DND-41 (cell line): ENCODE measurements at regions not wholly inside any gene's neighbourhood (a gene's known extent, or its start where the extent isn't known, plus 50 kb on each side); places are given as distances from the start of the nearest gene placed in this dataset.

Source experiments
- CTCF ChIP-seq: IDR thresholded peaks from 2 replicates; pipeline ENCODE4 v1.5.1; 2012; ENCODE audit warnings: borderline replicate concordance, low read length, moderate library complexity, mild to moderate bottlenecking; ENCODE audit not compliant: poor library complexity, severe bottlenecking; ENCODE audit errors: extremely low read depth
- EZH2 ChIP-seq: IDR thresholded peaks from 3 replicates; pipeline ENCODE4 v1.6.1; 2012; ENCODE audit warnings: borderline replicate concordance, low read depth, mild to moderate bottlenecking, moderate library complexity, low read length, inconsistent platforms; ENCODE audit not compliant: severe bottlenecking

GRCh38 chr2:219759801-219760200 is 132.4 kb downstream of the SLC4A3 start:
- TF ChIP-seq CTCF (no peak), EZH2 (no peak)
